Loucy (cell line): ENCODE measurements at regions not wholly inside any gene's neighbourhood (a gene's known extent, or its start where the extent isn't known, plus 50 kb on each side); places are given as distances from the start of the nearest gene placed in this dataset.

Source experiments
- CTCF ChIP-seq: fragments of 200-600 bp; sonication (generic); conservative IDR thresholded peaks from 2 replicates; pipeline ENCODE4 v1.5.1; 2014; ENCODE audit warnings: mild to moderate bottlenecking, antibody characterized with exemption, low read length
- EZH2phosphoT487 ChIP-seq: fragments of 200-600 bp; IDR thresholded peaks from 2 replicates; pipeline ENCODE4 v1.6.1; 2018; ENCODE audit warnings: antibody characterized with exemption, mild to moderate bottlenecking, moderate library complexity, borderline replicate concordance

GRCh38 chr5:83837265-83837907 lies 116.7 kb upstream of the HAPLN1 start:
- TF ChIP-seq CTCF (no peak), EZH2phosphoT487 (no peak)
